IMR-90 (cell line): ENCODE measurements at regions not wholly inside any gene's neighbourhood (a gene's known extent, or its start where the extent isn't known, plus 50 kb on each side); places are given as distances from the start of the nearest gene placed in this dataset.

ENCODE experiments used
- ATAC-seq: fragments of 200-7000 bp; cut with Tn5 transposase; 2 replicates; pipeline ENCODE4 v1.9.1; 2020; ENCODE audit warnings: low read depth, mild to moderate bottlenecking, moderate library complexity
- BruUV-seq: library from RNA; stranded (reverse); fragments of 400-500 nt; replicated peaks from 2 replicates; lab custom pipeline; 2021; lab: Mats Ljungman, UMichigan
- CTCF ChIA-PET: fragments of 300-600 bp; formaldehyde crosslinking; extraction: SDS; loops from one replicate; lab custom pipeline; 2021; ENCODE audit warnings: antibody characterized with exemption; lab: Yijun Ruan, JAX
- POLR2A ChIA-PET: fragments of 300-600 bp; sonication (Branson Sonifier 250); formaldehyde crosslinking; loops from one replicate; lab custom pipeline; 2022; ENCODE audit warnings: antibody characterized with exemption; ENCODE audit not compliant: unreplicated experiment; lab: Charles Lee
- DNase-seq: peaks from one replicate; pipeline ENCODE4 v3.0.0; 2013
- H2AFZ ChIP-seq: replicated peaks from 2 replicates; pipeline ENCODE3; 2013; ENCODE audit warnings: low read length, mild to moderate bottlenecking; ENCODE audit not compliant: poor library complexity
- H2AK5ac ChIP-seq: 2 replicates; pipeline ENCODE4 v1.6.1; 2013; ENCODE audit warnings: low read depth, low read length, inconsistent platforms
- H2AK9ac ChIP-seq: replicated peaks from 2 replicates; pipeline ENCODE3; 2013; ENCODE audit warnings: mild to moderate bottlenecking, low read depth, low read length, moderate library complexity; ENCODE audit not compliant: poor library complexity
- H2BK120ac ChIP-seq: 2 replicates; pipeline ENCODE4 v1.6.1; 2013; ENCODE audit warnings: low read depth, low read length, inconsistent platforms
- H2BK15ac ChIP-seq: 3 replicates; pipeline ENCODE4 v1.6.1; 2013; ENCODE audit warnings: low read depth, low read length, inconsistent platforms
- H2BK20ac ChIP-seq: 2 replicates; pipeline ENCODE4 v1.6.1; 2013; ENCODE audit warnings: low read depth, mild to moderate bottlenecking, inconsistent platforms, low read length, moderate library complexity
- H2BK5ac ChIP-seq: 2 replicates; pipeline ENCODE4 v1.6.1; 2013; ENCODE audit warnings: mild to moderate bottlenecking, low read depth, low read length, inconsistent platforms; ENCODE audit not compliant: poor library complexity, severe bottlenecking
- H3K14ac ChIP-seq: replicated peaks from 2 replicates; pipeline ENCODE4 v1.6.1; 2013; ENCODE audit warnings: low read depth, low read length, inconsistent platforms
- H3K18ac ChIP-seq: 2 replicates; pipeline ENCODE4 v1.6.1; 2013; ENCODE audit warnings: low read depth, low read length, control low read depth
- H3K23ac ChIP-seq: 2 replicates; pipeline ENCODE4 v1.6.1; 2013; ENCODE audit warnings: low read depth, low read length, inconsistent platforms
- H3K27ac ChIP-seq: 2 replicates; pipeline ENCODE4 v1.5.1; 2013; ENCODE audit warnings: mild to moderate bottlenecking, control low read depth, low read length; ENCODE audit not compliant: insufficient read depth
- H3K27me3 ChIP-seq: 2 replicates; pipeline ENCODE4 v1.6.1; 2013; ENCODE audit warnings: low read length; ENCODE audit not compliant: control insufficient read depth, insufficient read depth
- H3K36me3 ChIP-seq: 2 replicates; pipeline ENCODE4 v1.6.1; 2013; ENCODE audit warnings: low read length, mixed read lengths; ENCODE audit not compliant: control insufficient read depth, insufficient read depth
- H3K4ac ChIP-seq: 2 replicates; pipeline ENCODE4 v1.6.1; 2013; ENCODE audit warnings: low read depth, low read length, inconsistent platforms
- H3K4me1 ChIP-seq: 2 replicates; pipeline ENCODE4 v1.6.1; 2013; ENCODE audit warnings: low read length, mixed read lengths; ENCODE audit not compliant: control insufficient read depth, insufficient read depth
- H3K4me2 ChIP-seq: 2 replicates; pipeline ENCODE4 v1.6.1; 2013; ENCODE audit warnings: low read depth, mild to moderate bottlenecking, control low read depth, low read length, moderate library complexity
- H3K4me3 ChIP-seq: 2 replicates; pipeline ENCODE4 v1.5.1; 2013; ENCODE audit warnings: low read depth, mild to moderate bottlenecking, control low read depth, low read length, moderate library complexity; ENCODE audit not compliant: insufficient read depth
- H3K56ac ChIP-seq: 2 replicates; pipeline ENCODE4 v1.6.1; 2013; ENCODE audit warnings: low read length, inconsistent platforms; ENCODE audit not compliant: insufficient read depth; ENCODE audit errors: extremely low read depth
- H3K79me1 ChIP-seq, 2 experiments: 2 replicates each; pipeline ENCODE4 v1.6.1; 2013; ENCODE audit warnings: low read length in 2 of 2, inconsistent platforms in 1 of 2, low read depth in 1 of 2
- H3K9ac ChIP-seq: 2 replicates; pipeline ENCODE4 v1.6.1; 2013; ENCODE audit warnings: low read depth, low read length, control low read depth
- H3K9me1 ChIP-seq: 2 replicates; pipeline ENCODE4 v1.6.1; 2013; ENCODE audit warnings: low read length, inconsistent platforms; ENCODE audit not compliant: insufficient read depth
- H3K9me3 ChIP-seq: 2 replicates; pipeline ENCODE4 v1.6.1; 2013; ENCODE audit warnings: low read length; ENCODE audit not compliant: control insufficient read depth, insufficient read depth
- H4K20me1 ChIP-seq: 2 replicates; pipeline ENCODE4 v1.6.1; 2013; ENCODE audit warnings: low read length, inconsistent platforms; ENCODE audit not compliant: insufficient read depth
- H4K5ac ChIP-seq: 2 replicates; pipeline ENCODE4 v1.6.1; 2013; ENCODE audit warnings: mild to moderate bottlenecking, low read depth, low read length, control low read depth
- H4K8ac ChIP-seq, 2 experiments: 2 replicates each; pipeline ENCODE4 v1.6.1; 2013; ENCODE audit warnings: low read depth in 2 of 2, low read length in 2 of 2, control low read depth in 1 of 2, inconsistent platforms in 1 of 2
- H4K91ac ChIP-seq: 2 replicates; pipeline ENCODE4 v1.6.1; 2013; ENCODE audit warnings: low read depth, low read length, inconsistent platforms; ENCODE audit not compliant: insufficient read depth
- MAFK ChIP-seq: IDR thresholded peaks from 2 replicates; pipeline ENCODE4 v1.6.1; 2012; ENCODE audit warnings: low read depth, low read length, improper control_type of control experiment
- MAZ ChIP-seq: IDR thresholded peaks from 2 replicates; pipeline ENCODE4 v1.6.1; 2012; ENCODE audit warnings: low read depth, mild to moderate bottlenecking, low read length, improper control_type of control experiment, moderate library complexity, borderline replicate concordance
- RAD21 ChIP-seq: IDR thresholded peaks from 2 replicates; pipeline ENCODE4 v1.6.1; 2012; ENCODE audit warnings: low read length, improper control_type of control experiment
- RFX5 ChIP-seq: IDR thresholded peaks from 2 replicates; pipeline ENCODE4 v1.8.0; 2012; ENCODE audit warnings: low read depth, mild to moderate bottlenecking, low read length, moderate library complexity
- WGBS, 2 experiments: methylation state at CpG; one replicate each; pipeline versions ENCODE4 v1.1.5 to v1.1.7; 2013; ENCODE audit warnings: missing lambda C conversion rate in 2 of 2; ENCODE audit not compliant: insufficient read length in 1 of 2; ENCODE audit errors: extremely low coverage in 2 of 2; 5-methylcytosine and 5-hydroxymethylcytosine counted together
- dilution Hi-C: fragments of 300-500 bp; cut with HindIII; formaldehyde crosslinking; loops from one replicate; pipeline ENCODE4 v1.14.3; 2018; ENCODE audit warnings: low sequenced_read_pairs; ENCODE audit not compliant: unreplicated experiment
- in situ Hi-C: fragments of 300-500 bp; cut with MboI; formaldehyde crosslinking; loops from 3 replicates; pipeline ENCODE4 v1.14.3; 2019; ENCODE audit warnings: low sequenced_read_pairs, inconsistent platforms, mixed read lengths
- intact Hi-C: fragments of 100-400 bp; cut with micrococcal nuclease; formaldehyde crosslinking; loops from 2 replicates; pipeline ENCODE4 v1.10.0; 2022
- TF ChIP-seq, protein P1 (sequence below): conservative IDR thresholded peaks from 2 replicates; pipeline ENCODE4 v1.5.1; 2012; ENCODE audit warnings: mild to moderate bottlenecking, low read depth, low read length, improper control_type of control experiment
- TF ChIP-seq, protein P2 (sequence below): fragments of 150-350 bp; IDR thresholded peaks from 2 replicates; pipeline ENCODE4 v1.6.1; 2016; ENCODE audit warnings: low read depth, mild to moderate bottlenecking, low read length, moderate library complexity, borderline replicate concordance

DNA sequence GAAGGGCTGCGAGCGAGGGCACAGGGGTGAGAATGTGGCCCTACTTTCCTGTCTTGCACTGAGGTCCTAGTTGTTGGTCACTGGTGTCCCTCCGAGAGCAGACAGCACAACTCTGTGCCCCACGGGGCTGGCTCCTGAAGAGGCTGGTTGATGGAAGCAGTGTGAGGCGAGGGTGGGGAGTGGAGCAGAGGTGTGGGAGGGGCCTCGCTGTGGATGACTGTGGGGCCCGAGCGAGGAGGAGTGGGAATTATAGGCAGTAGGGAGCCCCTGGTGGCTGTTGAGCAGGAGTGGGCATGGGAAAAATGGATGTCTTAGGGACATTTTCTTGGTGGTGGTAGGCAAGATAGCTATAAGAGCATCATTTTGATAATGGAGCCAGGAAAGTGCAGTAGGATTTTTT lies 660.5 kb upstream of the HS6ST1 start:
- Histone ChIP-seq H3K9me3 (peaks cover 11% of the 10 kb centered on the region), H3K4me3 (no peak overlapping the region), H2AFZ (no peak overlapping the region), H4K8ac (no peak overlapping the region), H3K4me1 (no peaks in the 10 kb centered on the region), H2BK20ac (no peak overlapping the region), H3K79me1 (no peaks in the 10 kb centered on the region), H3K9ac (no peak overlapping the region), H2BK120ac (no peak overlapping the region), H4K91ac (no peak overlapping the region), H3K56ac (no peak overlapping the region), H3K36me3 (no peaks in the 10 kb centered on the region), H3K4me2 (no peak overlapping the region), H3K9me1 (no peaks in the 10 kb centered on the region), H3K23ac (no peak overlapping the region), H2AK5ac (no peak overlapping the region), H2BK5ac (no peak overlapping the region), H3K14ac (no peak overlapping the region), H2BK15ac (no peak overlapping the region), H3K27ac (no peak overlapping the region), H3K4ac (no peak overlapping the region), H3K18ac (no peak overlapping the region), H2AK9ac (no peak overlapping the region), H3K27me3 (no peaks in the 10 kb centered on the region), H4K5ac (no peak overlapping the region), H4K20me1 (no peaks in the 10 kb centered on the region)
- no peak for ATAC-seq
- 42% methylated on average over 5 of the region's 8 CpGs; no CpG with 5 or more reads in 1 of the 2 experiments for WGBS, 2 experiments
- no peak for DNase-seq
- dilution Hi-C loops: no loop called here
- intact Hi-C loops: no loop called here
- ChIA-PET POLR2A (no interaction called here), CTCF (no interaction called here)
- in situ Hi-C loops: no loop called here
- BruUV-seq: no TSS peak
- no peak for TF ChIP-seq MAFK
- TF ChIP-seq RAD21: no peak
- TF ChIP-seq, protein P1, sequence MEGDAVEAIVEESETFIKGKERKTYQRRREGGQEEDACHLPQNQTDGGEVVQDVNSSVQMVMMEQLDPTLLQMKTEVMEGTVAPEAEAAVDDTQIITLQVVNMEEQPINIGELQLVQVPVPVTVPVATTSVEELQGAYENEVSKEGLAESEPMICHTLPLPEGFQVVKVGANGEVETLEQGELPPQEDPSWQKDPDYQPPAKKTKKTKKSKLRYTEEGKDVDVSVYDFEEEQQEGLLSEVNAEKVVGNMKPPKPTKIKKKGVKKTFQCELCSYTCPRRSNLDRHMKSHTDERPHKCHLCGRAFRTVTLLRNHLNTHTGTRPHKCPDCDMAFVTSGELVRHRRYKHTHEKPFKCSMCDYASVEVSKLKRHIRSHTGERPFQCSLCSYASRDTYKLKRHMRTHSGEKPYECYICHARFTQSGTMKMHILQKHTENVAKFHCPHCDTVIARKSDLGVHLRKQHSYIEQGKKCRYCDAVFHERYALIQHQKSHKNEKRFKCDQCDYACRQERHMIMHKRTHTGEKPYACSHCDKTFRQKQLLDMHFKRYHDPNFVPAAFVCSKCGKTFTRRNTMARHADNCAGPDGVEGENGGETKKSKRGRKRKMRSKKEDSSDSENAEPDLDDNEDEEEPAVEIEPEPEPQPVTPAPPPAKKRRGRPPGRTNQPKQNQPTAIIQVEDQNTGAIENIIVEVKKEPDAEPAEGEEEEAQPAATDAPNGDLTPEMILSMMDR: no peak
- TF ChIP-seq MAZ: no peak
- no peak for TF ChIP-seq RFX5
- TF ChIP-seq, protein P2, sequence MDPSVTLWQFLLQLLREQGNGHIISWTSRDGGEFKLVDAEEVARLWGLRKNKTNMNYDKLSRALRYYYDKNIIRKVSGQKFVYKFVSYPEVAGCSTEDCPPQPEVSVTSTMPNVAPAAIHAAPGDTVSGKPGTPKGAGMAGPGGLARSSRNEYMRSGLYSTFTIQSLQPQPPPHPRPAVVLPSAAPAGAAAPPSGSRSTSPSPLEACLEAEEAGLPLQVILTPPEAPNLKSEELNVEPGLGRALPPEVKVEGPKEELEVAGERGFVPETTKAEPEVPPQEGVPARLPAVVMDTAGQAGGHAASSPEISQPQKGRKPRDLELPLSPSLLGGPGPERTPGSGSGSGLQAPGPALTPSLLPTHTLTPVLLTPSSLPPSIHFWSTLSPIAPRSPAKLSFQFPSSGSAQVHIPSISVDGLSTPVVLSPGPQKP: no peak
